NB4 (cell line): ENCODE measurements at regions not wholly inside any gene's neighbourhood (a gene's known extent, or its start where the extent isn't known, plus 50 kb on each side); places are given as distances from the start of the nearest gene placed in this dataset.
"Not testable (repeated sequence)": the region's sequence is repeated elsewhere in the genome, so short reads cannot be mapped to it uniquely, and the experiment has no call there.

Experiments
- DNase-seq: peaks from one replicate; pipeline ENCODE4 v3.0.0; 2010; ENCODE audit warnings: low read depth
- H3K4me3 ChIP-seq: one replicate; pipeline ENCODE4 v1.5.1; 2011; ENCODE audit warnings: mild to moderate bottlenecking, low read depth, low read length, moderate library complexity
- CTCF ChIP-seq: IDR thresholded peaks from one replicate; pipeline ENCODE4 v1.5.1; 2012; ENCODE audit warnings: low read depth, low read length
- MAX ChIP-seq: IDR thresholded peaks from 2 replicates; pipeline ENCODE4 v1.6.1; 2011; ENCODE audit warnings: low read depth, low read length
- MYC ChIP-seq: IDR thresholded peaks from 2 replicates; pipeline ENCODE4 v1.6.1; 2011; ENCODE audit warnings: low read depth, low read length
- POLR2A ChIP-seq: IDR thresholded peaks from 2 replicates; pipeline ENCODE4 v1.6.1; 2011; ENCODE audit warnings: mild to moderate bottlenecking; ENCODE audit not compliant: insufficient read length; ENCODE audit errors: extremely low read depth

DNA sequence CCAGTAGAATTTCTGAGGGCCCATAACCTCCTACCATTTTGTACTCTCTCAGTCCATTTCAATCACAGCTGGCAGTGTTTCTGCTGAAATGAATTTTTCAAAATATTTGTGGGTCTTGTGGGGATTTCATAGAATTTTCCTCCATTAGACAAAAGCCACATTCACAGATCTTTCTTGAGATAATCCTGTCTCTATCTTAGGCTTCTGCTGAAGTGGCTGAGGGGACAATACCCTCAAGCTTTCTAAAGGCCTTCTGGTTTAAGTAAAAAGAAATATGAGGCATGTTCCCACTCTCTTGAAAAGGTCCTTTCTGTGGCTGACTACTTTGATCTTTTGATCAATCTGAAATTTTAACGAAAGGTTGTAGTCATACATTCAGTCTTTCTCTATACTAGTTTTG is 1930.0 kb upstream of the AGA start:
- DNase-seq = no peak
- no peak overlapping the region for H3K4me3 ChIP-seq
- TF ChIP-seq CTCF = no peak

DNA sequence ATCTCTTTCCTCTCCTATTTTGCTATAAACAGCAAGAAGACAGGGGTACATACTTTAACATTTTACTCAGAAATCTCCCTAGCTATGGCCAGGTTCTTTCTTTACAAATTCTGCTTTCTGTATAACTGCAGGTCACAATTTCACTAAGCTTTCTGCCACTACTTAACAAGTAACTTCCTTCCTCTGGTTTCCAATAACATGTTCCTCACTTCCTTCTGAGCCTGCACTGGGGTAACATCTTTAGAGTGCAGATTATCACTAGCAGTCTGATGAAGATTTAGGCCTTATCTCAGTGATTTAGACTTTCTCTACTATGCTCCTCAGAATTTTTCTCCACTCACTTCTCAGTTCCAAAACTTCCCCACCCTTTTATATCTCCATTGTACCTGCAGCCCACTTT is 1930.5 kb upstream of the AGA start:
- no peak for TF ChIP-seq MAX
- no peak for TF ChIP-seq POLR2A
- TF ChIP-seq CTCF = no peak
- no peak for TF ChIP-seq MYC
- peak; percentile 28 for DNase-seq

DNA sequence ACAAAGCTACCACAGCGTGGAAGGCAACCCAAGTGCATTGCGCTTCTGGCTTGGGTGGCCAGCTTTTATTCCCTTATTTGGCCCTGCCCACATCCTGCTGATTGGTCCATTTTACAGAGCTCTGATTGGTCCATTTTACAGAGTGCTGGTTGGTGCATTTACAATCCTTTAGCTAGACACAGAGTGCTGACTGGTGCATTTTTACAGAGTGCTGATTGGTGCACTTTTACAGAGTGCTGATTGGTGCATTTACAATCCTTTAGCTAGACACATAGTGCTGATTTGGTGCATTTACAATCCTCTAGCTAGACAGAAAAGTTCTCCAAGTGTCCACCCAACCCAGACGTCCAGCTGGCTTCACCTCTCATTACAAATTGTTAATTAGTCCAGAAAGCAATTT is 1936.6 kb upstream of the AGA start:
- not testable (repeated sequence) for H3K4me3 ChIP-seq, DNase-seq

More for the DNA sequence above, 1930.5 kb upstream of the AGA start:
- no peak overlapping the region for H3K4me3 ChIP-seq

DNA sequence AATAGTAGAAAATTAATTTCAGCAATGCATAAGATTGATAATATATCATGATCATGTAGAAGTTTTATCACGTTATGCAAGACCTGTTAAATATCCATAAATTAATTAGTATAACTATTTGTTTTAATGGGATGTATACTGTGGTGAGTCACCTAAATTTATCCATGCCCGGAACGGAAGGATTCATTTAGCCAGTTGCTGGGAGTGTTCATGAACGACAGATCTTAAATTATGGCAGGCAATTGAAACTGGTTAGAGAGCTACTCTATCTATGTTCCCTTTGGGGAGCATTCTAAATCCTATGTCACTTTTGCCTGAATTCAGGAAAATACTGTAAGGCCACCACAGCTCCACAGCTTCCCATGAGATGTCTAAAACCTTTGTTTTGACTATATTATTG is 1950.5 kb upstream of the AGA start:
- no peak for DNase-seq
- no peak overlapping the region for H3K4me3 ChIP-seq
- TF ChIP-seq MYC = no peak
- no peak for TF ChIP-seq POLR2A
- TF ChIP-seq MAX = no peak
- TF ChIP-seq CTCF = no peak

- TF ChIP-seq MYC (no peak), CTCF (no peak), MAX (no peak), POLR2A (no peak)
These were observed 1956.2 kb upstream of the AGA start for GRCh38 chr4:179398414-179398813.

GRCh38 chr4:179399054-179399782 is 1957.0 kb upstream of the AGA start:
- peak; percentile 45 for DNase-seq
- no peak for TF ChIP-seq POLR2A
- TF ChIP-seq MYC = no peak
- no peak for TF ChIP-seq MAX
- no peak for TF ChIP-seq CTCF
- H3K4me3 ChIP-seq = no peak overlapping the region

More at GRCh38 chr4:179398414-179398813, 1956.2 kb upstream of the AGA start:
- no peak overlapping the region for H3K4me3 ChIP-seq
- peak; percentile 78 for DNase-seq
